ENCODE measurements at regions not wholly inside any gene's neighbourhood (a gene's known extent, or its start where the extent isn't known, plus 50 kb on each side); places are given as distances from the start of the nearest gene placed in this dataset.

DNA sequence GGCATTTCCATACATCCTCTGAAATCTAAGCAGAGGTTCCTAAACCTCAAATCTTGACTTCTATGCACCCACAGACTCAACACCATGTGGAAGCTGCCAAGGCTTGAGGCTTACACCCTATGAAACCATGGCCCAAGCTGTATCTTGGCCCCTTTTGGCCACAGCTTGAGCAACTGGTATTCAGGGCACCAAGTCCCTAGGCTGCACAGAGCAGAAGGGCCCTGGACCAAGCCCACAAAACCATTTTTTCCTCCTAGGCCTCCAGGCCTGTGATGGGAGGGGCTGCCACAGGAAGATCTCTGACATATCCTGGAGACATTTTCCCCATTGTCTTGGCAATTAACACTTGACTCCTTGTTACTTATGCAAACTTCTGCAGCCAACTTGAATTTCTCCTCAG lies 54.4 kb upstream of the IL12A start:
- no peak for TF ChIP-seq POLR2A (IDR thresholded peaks at IDR 0.05; ENCODE audit: low read depth, low read length)
- no peak for TF ChIP-seq POLR2AphosphoS5 (IDR thresholded peaks at IDR 0.05; ENCODE audit: low read depth, low read length)
- no peak for TF ChIP-seq SPI1 (IDR thresholded peaks at IDR 0.05; ENCODE audit: low read depth, low read length)
- TF ChIP-seq POU2F2 (IDR thresholded peaks at IDR 0.05; ENCODE audit: low read depth, low read length), result no peak
